ENCODE measurements at regions not wholly inside any gene's neighbourhood (a gene's known extent, or its start where the extent isn't known, plus 50 kb on each side); places are given as distances from the start of the nearest gene placed in this dataset.
A peak's percentile ranks its signal among the peaks of the same experiment; 100 is the strongest.

- DNase-seq (ENCODE audit: insufficient read length, low spot score) = no peak
- FAIRE-seq = no peak
- TF ChIP-seq CTCF (IDR thresholded peaks at IDR 0.05; ENCODE audit: insufficient read depth, missing control alignments) = no peak
Observed at GRCh38 chr1:90480271-90480835, 236.7 kb downstream of the BARHL2 start.

DNA sequence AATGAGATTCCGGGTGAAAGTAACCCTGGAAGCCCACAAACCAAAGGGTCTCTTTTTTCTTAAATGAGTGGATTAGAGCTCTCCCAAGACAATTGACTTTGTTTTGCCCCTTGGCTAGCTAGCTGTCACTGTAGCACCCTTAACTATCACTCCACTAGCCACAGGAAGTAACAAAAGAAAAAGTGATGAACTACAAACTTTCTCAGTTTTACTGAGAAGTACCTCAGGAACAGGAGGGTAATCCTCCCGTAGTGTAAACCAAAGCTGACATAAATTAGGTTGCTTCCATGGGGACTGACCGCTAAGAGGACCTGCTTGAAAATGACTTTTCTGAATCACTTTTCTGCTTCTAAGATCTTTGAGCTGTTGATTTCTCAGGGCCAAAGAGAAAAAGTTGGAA, 240.1 kb downstream of the BARHL2 start:
- FAIRE-seq (no peak), DNase-seq (ENCODE audit: insufficient read length, low spot score) (no peak)
- no peak for TF ChIP-seq CTCF (IDR thresholded peaks at IDR 0.05; ENCODE audit: insufficient read depth, missing control alignments)

DNA sequence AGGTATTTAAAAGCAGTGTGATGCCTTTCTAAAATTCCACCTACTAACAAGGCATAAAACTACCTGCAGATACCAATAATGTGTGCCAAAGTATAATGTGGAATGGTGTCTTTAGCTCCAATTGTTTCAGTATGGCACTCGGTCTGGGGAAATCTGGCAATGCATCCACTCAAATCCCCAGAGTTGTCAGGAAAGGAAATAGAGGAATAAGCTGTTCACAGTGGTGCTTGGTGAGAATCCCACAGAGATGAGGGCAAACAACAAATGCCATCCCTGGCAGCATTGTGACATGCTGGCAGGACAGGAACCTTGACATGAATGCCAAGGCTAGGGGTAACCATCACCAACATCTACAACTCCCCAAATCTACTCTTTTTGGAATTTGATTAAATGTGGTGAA, 240.7 kb downstream of the BARHL2 start:
- FAIRE-seq (no peak), DNase-seq (ENCODE audit: insufficient read length, low spot score) (no peak)
- no peak for TF ChIP-seq CTCF (IDR thresholded peaks at IDR 0.05; ENCODE audit: insufficient read depth, missing control alignments)

GRCh38 chr1:90475631-90476030, 241.5 kb downstream of the BARHL2 start:
- TF ChIP-seq CTCF (IDR thresholded peaks at IDR 0.05; ENCODE audit: insufficient read depth, missing control alignments) = peak; percentile 26
- DNase-seq (ENCODE audit: insufficient read length, low spot score) (no peak), FAIRE-seq (no peak)

DNA sequence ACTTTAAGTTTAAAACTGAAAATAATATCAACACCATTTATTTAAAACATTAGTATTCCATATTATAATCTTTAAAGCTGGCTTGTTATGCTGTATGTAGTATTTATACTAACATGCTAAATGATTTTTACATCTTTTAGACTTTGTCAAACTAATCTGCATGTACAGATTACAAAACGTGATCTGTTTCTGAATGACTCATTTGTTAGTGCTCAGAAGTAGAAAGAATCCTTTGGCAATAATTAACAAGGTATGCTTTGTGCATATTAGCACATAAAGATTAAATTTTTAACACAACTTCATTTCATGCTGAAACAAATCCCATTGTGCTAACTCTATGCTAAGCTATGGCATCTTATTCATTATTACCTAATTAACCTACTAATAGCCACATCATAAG, 242.4 kb downstream of the BARHL2 start:
- no peak for DNase-seq (ENCODE audit: insufficient read length, low spot score)
- FAIRE-seq = no peak
- no peak for TF ChIP-seq CTCF (IDR thresholded peaks at IDR 0.05; ENCODE audit: insufficient read depth, missing control alignments)

- TF ChIP-seq CTCF (IDR thresholded peaks at IDR 0.05; ENCODE audit: insufficient read depth, missing control alignments) = no peak
- DNase-seq (ENCODE audit: insufficient read length, low spot score) (no peak), FAIRE-seq (no peak)
Observed at GRCh38 chr1:90474158-90474557, 242.9 kb downstream of the BARHL2 start.

- TF ChIP-seq CTCF (IDR thresholded peaks at IDR 0.05; ENCODE audit: insufficient read depth, missing control alignments) = no peak
- DNase-seq (ENCODE audit: insufficient read length, low spot score) = no peak
- no peak for FAIRE-seq
Observed at GRCh38 chr1:90472775-90473174, 244.3 kb downstream of the BARHL2 start.
